Fibroblast of mammary gland (primary cell): ENCODE measurements at regions not wholly inside any gene's neighbourhood (a gene's known extent, or its start where the extent isn't known, plus 50 kb on each side); places are given as distances from the start of the nearest gene placed in this dataset.

Source experiments
- DNase-seq: peaks from one replicate; pipeline ENCODE4 v3.0.0-alpha.2; 2010; ENCODE audit warnings: low read depth
- H3K4me3 ChIP-seq: 2 replicates; pipeline ENCODE4 v1.5.1; 2011; ENCODE audit warnings: low read depth, mild to moderate bottlenecking, low read length, moderate library complexity; ENCODE audit not compliant: control insufficient read depth
- CTCF ChIP-seq: conservative IDR thresholded peaks from 2 replicates; pipeline ENCODE4 v1.5.1; 2011; ENCODE audit warnings: low read depth, low read length, inconsistent platforms; ENCODE audit not compliant: control insufficient read depth, insufficient read depth

DNA sequence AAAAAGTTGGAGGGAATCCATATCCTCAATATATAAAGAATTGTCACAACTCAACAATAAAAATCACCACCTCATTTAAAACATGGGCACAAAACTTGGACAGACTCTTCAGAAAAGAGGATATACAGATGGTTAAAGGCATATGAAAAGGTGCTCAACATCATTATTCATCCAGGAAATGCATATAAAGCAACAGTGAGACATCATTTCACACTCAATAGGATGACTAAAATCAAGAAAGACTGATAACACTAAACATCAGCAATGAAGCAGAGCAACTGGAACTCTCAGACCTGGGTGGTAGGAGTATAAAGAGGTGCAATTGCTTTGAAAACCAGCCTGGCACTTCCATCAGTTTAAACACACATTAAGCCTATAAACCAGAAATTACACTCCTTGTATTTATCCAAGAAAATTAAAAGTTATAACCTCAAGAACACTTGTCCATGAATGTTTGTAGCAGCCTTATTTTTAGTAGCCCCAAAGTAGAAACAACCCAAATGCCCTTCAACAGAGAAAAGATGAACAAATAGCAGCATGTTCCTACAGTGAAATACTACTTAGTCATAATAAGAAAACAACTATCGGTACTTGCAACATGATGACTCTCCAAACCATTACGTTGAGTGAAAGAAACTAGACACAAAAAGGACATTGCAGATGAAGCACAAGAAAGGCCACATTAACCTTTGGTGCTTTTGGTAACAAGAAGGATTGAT is 79.1 kb upstream of the TANC1 start:
- peak; percentile 11 for DNase-seq
- no peak overlapping the region for H3K4me3 ChIP-seq
- TF ChIP-seq CTCF = no peak

DNA sequence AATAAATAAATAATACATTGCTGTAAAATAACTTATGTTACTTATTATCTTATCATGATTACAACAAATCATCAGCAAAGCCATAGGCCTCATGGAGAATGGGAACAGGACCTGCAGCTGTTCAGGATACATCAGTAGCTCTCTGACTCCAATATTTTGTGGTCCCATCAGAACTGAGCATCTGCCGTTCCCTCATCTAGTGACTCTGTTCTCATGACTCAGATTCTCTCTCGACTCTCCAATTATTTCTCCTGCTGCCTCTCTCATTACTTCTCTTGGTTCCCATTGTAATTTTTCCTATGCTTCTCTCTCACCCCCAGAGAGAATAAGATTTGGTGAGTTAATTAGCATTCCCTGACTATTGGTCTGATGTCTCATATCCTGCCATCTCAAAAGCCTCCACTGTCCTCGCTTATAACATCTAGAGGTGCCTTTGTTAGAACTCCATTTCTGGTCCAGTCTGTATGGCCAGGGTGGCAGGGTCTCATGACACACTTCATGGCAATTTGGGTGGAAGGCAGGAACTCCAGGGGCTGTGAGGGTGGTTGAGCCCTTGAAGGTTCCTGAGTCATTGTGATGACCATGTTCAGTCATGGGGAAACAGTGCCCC is 78.0 kb upstream of the TANC1 start:
- no peak for TF ChIP-seq CTCF
- no peak for DNase-seq
- no peak overlapping the region for H3K4me3 ChIP-seq

DNA sequence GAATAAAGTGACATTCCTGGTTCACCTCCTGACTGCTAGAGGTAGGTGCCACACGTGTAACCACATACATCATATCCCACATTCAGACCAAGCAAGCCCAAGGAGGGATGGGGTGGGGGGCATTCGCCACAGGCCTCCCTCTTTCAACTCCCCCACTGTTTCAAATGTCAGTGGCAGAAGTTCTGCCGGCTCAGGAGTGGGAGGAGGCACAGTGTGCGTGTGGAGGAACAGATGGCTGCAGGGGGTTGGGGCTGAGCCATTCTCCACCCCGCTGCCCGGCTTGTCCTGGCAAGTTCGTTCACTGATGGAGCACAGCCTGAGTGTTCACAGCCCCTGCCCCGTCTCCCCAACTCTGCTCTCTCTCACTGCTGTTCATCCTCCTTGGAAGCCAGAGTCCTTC is 75.4 kb upstream of the TANC1 start:
- DNase-seq = peak; percentile 31
- no peak overlapping the region for H3K4me3 ChIP-seq
- no peak for TF ChIP-seq CTCF

- no peak overlapping the region for H3K4me3 ChIP-seq
- DNase-seq = no peak
- no peak for TF ChIP-seq CTCF
Observed at GRCh38 chr2:158893474-158893873, 75.0 kb upstream of the TANC1 start.

GRCh38 chr2:158894078-158894477 is 74.4 kb upstream of the TANC1 start:
- no peak overlapping the region for H3K4me3 ChIP-seq
- DNase-seq = peak; percentile 78
- no peak for TF ChIP-seq CTCF

DNA sequence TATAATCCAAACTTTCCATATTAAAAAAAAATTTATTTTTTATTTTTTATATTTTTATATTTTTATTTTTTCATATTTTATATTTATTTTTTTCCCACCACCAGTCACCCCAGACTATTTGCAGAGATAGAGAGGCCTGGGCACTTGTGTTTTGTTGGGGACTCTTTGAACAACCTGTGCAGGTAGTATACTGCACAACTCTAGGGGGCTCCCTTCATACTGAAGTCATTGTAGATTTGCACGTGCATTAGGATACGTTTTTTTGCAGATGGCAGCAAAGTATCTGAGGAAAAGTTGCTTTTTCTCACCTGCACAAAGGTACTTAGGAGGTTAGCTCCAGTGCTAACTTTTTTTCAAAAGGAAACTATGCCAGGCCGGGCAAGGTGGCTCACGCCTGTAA is 73.9 kb upstream of the TANC1 start:
- TF ChIP-seq CTCF = no peak
- H3K4me3 ChIP-seq = no peak overlapping the region
- no peak for DNase-seq

DNA sequence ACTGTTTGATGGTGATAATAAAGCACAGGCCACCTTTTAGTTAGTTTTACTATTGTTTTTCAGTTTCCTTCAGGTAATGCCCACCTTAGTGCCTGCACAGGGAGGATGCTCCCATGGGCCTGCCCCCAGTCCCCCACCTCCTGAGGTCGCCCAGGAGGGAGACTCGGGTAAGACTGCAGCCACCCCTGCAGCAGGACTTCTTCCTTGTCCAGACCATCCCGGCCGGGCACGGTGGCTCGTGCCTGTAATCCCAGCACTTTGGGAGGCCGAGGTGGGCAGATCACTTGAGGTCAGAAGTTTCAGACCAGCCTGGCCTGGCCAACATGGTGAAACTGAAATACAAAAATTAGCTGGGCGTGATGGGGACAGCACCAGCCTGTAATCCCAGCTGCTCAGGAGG is 68.1 kb upstream of the TANC1 start:
- no peak for DNase-seq
- H3K4me3 ChIP-seq = no peak overlapping the region
- TF ChIP-seq CTCF = no peak
